ENCODE measurements at regions not wholly inside any gene's neighbourhood (a gene's known extent, or its start where the extent isn't known, plus 50 kb on each side); places are given as distances from the start of the nearest gene placed in this dataset.

GRCh38 chr9:108668191-108668937 is 187.4 kb downstream of the ACTL7B start:
- TF ChIP-seq CTCF (IDR thresholded peaks at IDR 0.05; ENCODE audit: extremely low read depth in 1 of 2, insufficient read depth in 1 of 2, low read depth in 1 of 2, low read length in 2 of 2): no peak
- no peak for TF ChIP-seq FOS (IDR thresholded peaks at IDR 0.05; ENCODE audit: borderline replicate concordance, insufficient read depth, low read length)
- no peak for TF ChIP-seq EZH2 (IDR thresholded peaks at IDR 0.05; ENCODE audit: borderline replicate concordance, low read depth, low read length, severe bottlenecking)
- no peak for TF ChIP-seq POLR2AphosphoS5 (IDR thresholded peaks at IDR 0.05; ENCODE audit: insufficient read depth, low read depth, low read length)

All from endothelial cell of umbilical vein (primary cell).